Activated naive CD8-positive, alpha-beta T cell treated with anti-CD3 and anti-CD28 coated beads, Interleukin-2, amount 50 U/mL, for 16 hours (primary cell): ENCODE measurements at regions not wholly inside any gene's neighbourhood (a gene's known extent, or its start where the extent isn't known, plus 50 kb on each side); places are given as distances from the start of the nearest gene placed in this dataset.
"Not testable (repeated sequence)": the region's sequence is repeated elsewhere in the genome, so short reads cannot be mapped to it uniquely, and the experiment has no call there.

Source experiments
- DNase-seq: peaks from one replicate; pipeline ENCODE4 v3.0.0-alpha.2; 2020; ENCODE audit warnings: low read depth, low spot score

- no peak for DNase-seq
These were observed 98.7 kb downstream of the ABCC12 start for GRCh38 chr16:48057048-48057447.

- DNase-seq = no peak
These were observed 100.8 kb downstream of the ABCC12 start for GRCh38 chr16:48054881-48055601.

- DNase-seq = no peak
These were observed 102.4 kb downstream of the ABCC12 start for GRCh38 chr16:48053418-48053745.

DNA sequence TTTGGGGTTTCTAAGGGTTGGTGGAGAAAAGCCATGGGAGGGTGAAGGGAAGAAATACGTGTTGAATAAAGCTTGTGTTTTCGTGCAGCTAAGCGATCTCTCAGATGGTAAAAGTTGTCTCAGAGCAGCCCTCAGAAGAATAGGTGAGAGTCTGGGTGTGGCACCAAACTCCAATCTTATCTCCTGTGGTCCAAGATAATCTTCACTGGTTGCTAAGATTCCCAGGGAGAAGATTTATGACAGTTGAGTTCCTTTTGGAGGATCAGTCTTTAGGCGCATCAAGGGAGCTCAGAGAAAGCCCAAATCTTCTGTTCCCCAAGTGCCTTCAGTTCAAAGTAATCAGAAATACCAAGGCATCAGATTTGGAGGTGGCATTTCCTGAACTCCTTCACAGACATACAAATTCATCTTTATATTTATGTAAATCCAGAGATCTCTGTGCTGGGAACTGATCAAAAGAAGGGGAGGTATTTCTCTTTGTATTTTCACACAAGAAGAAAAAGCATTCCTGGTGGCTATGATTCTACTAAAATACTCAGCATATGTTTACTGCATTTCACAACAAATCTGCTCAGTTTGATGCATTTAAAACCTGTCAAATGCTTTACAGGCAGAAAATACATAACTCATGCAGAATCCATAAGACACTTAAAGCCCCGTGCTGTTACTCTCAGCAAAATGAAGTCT is 102.9 kb downstream of the ABCC12 start:
- DNase-seq = no peak

DNA sequence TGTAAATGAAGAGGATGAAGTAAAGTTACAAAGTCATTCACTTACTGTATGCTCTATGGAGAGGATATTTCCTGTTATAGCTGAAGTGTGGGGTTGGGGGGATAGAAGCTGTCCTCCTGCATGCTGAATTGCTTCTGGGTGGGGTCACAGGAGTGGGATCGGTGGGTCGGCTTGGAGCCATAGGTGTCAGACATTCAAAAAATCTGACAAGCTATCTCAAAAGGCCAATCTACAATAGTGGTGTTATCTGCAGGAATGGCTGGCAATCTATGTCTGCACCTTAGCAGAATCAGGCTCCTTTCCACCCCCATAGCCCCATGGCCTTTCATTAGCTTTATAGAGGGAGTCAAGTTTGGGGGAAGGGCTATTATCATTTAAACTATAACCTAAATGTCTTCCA is 104.9 kb downstream of the ABCC12 start:
- no peak for DNase-seq

GRCh38 chr16:48049847-48050246 is 105.9 kb downstream of the ABCC12 start:
- no peak for DNase-seq

DNA sequence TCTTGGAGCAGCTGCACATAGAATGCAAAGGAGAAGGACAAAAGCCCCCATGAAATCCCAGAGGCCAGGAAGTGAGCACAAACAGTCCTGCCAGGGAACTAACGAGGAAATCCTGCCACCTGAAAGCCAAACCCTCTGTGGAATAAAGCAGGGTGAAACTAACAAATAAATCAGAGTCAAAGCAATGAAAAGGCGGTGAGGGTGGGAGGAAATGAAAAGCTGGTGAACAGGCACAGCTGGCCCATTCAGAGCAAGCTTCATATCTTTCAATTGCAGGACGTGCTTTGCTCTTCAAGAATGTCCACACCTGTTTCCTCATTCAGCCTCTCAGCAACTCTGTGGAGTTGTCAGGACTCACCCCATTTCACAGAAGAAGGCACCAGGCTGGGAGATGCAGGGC is 108.1 kb downstream of the ABCC12 start:
- DNase-seq = no peak

- DNase-seq = no peak
These were observed 108.6 kb downstream of the ABCC12 start for GRCh38 chr16:48047241-48047640.

DNA sequence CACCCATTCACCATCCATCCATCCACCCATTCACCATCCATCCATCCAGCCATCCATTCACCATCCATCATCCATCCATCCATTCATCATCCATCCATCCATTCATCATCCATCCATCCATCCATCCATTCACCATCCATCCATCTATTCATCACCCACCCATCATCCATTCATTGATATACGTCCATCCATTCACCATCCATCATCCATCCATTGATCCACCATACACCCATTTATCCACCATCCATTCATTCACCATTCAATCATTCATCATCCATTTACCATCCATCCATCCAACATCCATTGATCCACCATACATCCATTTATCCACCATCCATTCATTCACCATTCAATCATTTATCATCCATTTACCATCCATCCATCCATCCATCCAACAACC is 111.7 kb downstream of the ABCC12 start:
- no peak for DNase-seq

- no peak for DNase-seq
These were observed 113.8 kb downstream of the ABCC12 start for GRCh38 chr16:48041981-48042421.

GRCh38 chr16:48035142-48035541 is 120.7 kb downstream of the ABCC12 start:
- DNase-seq = no peak

DNA sequence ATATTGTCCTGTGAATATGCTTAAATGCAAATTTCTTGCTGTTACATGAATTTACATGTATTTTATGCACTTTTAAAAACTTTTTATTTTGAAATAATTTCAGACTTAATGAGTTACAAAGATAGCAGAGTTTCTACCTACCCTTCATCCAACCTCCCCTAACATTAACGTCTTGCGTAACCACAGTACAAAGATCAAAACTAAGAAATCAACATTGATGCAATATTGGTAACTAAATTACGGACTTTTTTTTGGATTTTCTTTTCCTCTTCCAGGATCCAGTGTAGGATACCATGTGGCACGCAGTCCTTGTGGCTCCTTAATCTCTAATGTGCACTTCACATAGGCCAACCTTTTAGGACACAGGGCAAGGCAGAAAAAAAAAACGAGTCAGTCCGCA is 124.9 kb downstream of the ABCC12 start:
- no peak for DNase-seq

- DNase-seq = no peak
These were observed 126.0 kb downstream of the ABCC12 start for GRCh38 chr16:48029768-48030167.

GRCh38 chr16:48025359-48025758 is 130.4 kb downstream of the ABCC12 start:
- DNase-seq = no peak

GRCh38 chr16:48024042-48024441 is 131.8 kb downstream of the ABCC12 start:
- no peak for DNase-seq

DNA sequence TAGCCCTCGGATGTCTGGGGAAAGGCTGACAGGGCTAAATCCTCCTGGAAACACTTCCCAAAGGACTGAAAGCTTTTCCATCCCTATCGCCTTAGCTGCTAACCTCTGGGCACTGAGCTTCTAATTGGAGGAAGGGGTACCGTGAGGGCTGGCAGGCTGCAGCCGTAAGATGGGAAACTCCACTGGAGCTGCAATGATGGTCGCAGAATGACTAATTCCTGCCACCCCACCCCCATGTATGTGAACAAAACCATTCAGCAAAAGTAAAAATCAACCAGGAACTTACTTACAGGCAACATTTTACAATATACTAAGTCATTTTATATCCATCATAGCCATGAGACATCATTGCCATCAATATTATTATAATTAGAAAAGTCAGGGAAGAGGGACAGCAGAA is 133.3 kb downstream of the ABCC12 start:
- no peak for DNase-seq

DNA sequence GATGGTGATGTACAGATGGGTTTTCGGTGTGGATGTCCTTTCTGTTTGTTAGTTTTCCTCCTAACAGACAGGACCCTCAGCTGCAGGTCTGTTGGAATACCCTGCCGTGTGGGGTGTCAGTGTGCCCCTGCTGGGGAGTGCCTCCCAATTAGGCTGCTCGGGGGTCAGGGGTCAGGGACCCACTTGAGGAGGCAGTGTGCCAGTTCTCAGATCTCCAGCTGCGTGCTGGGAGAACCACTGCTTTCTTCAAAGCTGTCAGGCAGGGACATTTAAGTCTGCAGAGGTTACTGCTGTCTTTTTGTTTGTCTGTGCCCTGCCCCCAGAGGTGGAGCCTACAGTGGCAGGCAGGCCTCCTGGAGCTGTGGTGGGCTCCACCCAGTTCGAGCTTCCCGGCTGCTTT is 135.2 kb downstream of the ABCC12 start:
- not testable (repeated sequence) for DNase-seq

GRCh38 chr16:48014349-48015135 is 141.3 kb downstream of the ABCC12 start:
- DNase-seq = no peak

DNA sequence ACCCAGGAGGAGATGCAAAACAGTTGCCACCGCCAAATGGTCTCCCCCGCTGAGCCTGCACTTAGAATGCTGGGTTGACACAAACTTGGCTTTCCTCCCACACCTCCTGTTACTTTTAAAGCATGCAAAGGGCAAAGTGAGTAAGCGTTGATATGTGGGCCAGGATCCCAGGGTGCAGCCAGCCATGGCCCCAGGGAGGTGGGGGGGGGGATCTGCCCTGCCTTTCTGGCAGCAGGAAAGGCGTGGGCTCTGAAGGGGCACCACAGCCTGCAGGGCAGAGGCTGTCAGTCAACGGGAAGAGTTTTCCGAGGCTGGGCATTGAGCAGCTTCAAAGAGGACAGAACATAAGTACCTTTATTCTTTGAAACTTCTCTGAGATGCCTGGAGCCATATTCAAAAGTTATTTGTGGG is 142.3 kb downstream of the ABCC12 start:
- DNase-seq = no peak

- no peak for DNase-seq
These were observed 143.7 kb downstream of the ABCC12 start for GRCh38 chr16:48011878-48012658.

- no peak for DNase-seq
These were observed 144.3 kb downstream of the ABCC12 start for GRCh38 chr16:48011466-48011865.

DNA sequence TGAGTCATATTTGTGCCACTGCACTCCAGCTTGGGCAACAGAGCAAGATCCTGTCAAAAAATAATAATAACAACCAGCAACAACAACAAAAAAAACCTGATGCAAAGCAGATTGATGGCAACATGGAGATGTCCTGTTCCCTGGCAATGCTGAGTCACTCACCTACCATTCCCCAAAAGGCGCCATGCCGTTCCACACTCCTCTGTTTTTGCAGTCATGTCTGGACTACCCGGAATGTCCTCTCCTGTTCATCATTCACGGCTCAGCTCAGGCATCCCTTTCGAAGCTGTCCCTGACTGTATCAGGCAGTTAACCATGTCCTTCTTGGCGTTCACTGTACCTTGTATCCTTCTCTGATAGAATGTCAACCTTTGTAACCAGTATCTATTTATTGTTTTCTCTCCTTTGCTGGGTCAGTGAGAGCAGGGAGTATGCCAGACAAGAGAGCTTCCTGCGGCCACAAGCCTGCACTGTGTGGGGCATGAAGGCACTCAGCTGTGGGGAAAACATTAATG is 147.7 kb downstream of the ABCC12 start:
- no peak for DNase-seq
